ENCODE measurements at regions not wholly inside any gene's neighbourhood (a gene's known extent, or its start where the extent isn't known, plus 50 kb on each side); places are given as distances from the start of the nearest gene placed in this dataset.

DNA sequence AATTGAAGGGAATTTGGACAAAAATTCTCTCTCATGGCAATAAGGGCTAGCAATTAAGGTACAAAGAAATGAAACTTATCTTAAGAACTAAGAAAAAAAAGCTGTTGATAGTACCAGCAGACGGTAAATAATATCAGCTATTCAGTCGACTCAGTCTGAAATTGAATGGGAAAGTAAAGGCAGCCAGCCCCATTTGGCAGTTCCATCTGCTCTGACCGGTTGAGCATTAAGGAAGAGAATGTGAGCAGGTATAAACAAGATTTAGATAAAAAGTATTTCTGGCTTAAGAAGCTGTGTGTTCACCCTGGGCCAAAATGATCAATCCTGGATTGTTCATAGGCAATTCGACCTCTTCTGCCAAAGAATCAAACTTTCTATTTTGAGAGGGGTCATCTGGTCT, 154.6 kb upstream of the NPVF start:
- TF ChIP-seq, protein P1, sequence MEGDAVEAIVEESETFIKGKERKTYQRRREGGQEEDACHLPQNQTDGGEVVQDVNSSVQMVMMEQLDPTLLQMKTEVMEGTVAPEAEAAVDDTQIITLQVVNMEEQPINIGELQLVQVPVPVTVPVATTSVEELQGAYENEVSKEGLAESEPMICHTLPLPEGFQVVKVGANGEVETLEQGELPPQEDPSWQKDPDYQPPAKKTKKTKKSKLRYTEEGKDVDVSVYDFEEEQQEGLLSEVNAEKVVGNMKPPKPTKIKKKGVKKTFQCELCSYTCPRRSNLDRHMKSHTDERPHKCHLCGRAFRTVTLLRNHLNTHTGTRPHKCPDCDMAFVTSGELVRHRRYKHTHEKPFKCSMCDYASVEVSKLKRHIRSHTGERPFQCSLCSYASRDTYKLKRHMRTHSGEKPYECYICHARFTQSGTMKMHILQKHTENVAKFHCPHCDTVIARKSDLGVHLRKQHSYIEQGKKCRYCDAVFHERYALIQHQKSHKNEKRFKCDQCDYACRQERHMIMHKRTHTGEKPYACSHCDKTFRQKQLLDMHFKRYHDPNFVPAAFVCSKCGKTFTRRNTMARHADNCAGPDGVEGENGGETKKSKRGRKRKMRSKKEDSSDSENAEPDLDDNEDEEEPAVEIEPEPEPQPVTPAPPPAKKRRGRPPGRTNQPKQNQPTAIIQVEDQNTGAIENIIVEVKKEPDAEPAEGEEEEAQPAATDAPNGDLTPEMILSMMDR (conservative IDR thresholded peaks at IDR 0.05) = no peak
- TF ChIP-seq EZH2 (IDR thresholded peaks at IDR 0.05; ENCODE audit: low read depth) = no peak
